ENCODE measurements at regions not wholly inside any gene's neighbourhood (a gene's known extent, or its start where the extent isn't known, plus 50 kb on each side); places are given as distances from the start of the nearest gene placed in this dataset.

- no peaks in the 10 kb centered on the region for H4K20me1 ChIP-seq (ENCODE audit: insufficient read depth, low read length)
- no peaks in the 10 kb centered on the region for H3K36me3 Mint-ChIP-seq (ENCODE audit: low read depth, unreplicated experiment)
- H3K27ac ChIP-seq (ENCODE audit: low read depth, low read length), result no peak overlapping the region
- H3K9me3 ChIP-seq (ENCODE audit: insufficient read depth, low read depth, low read length), result no peaks in the 10 kb centered on the region
- no peaks in the 10 kb centered on the region for H3K9me3 Mint-ChIP-seq (ENCODE audit: unreplicated experiment)
- H3K4me1 ChIP-seq (ENCODE audit: insufficient read depth, low read length), result no peaks in the 10 kb centered on the region
- TF ChIP-seq CTCF (IDR thresholded peaks at IDR 0.05; ENCODE audit: insufficient read depth, low read depth, low read length), result no peak
- TF ChIP-seq EZH2 (IDR thresholded peaks at IDR 0.05; ENCODE audit: insufficient read depth, low read length), result no peak
- no peak overlapping the region for H3K27ac Mint-ChIP-seq (ENCODE audit: unreplicated experiment)
- no peak overlapping the region for H3K4me3 ChIP-seq (ENCODE audit: insufficient read depth, low read depth, low read length)
- H3K4me3 Mint-ChIP-seq (ENCODE audit: unreplicated experiment), result no peak overlapping the region
- no peak overlapping the region for H3K4me2 ChIP-seq (ENCODE audit: low read length)
- no peak for DNase-seq (ENCODE audit: low read depth)
- peaks cover 18% of the 10 kb centered on the region for H3K27me3 Mint-ChIP-seq (ENCODE audit: low read depth, unreplicated experiment)
- H3K4me1 Mint-ChIP-seq (ENCODE audit: low read depth, unreplicated experiment), result no peaks in the 10 kb centered on the region
- H2AFZ ChIP-seq (ENCODE audit: low read depth, low read length), result no peak overlapping the region
- no peak for FAIRE-seq
- no peaks in the 10 kb centered on the region for H3K79me2 ChIP-seq (ENCODE audit: insufficient read depth, low read length)
- no peaks in the 10 kb centered on the region for H3K27me3 ChIP-seq (ENCODE audit: insufficient read depth, low read length)
- H3K9ac ChIP-seq (ENCODE audit: low read length), result no peak overlapping the region
- no peaks in the 10 kb centered on the region for H3K36me3 ChIP-seq (ENCODE audit: insufficient read depth, low read length)
These were observed 283.8 kb upstream of the SHH start for GRCh38 chr7:156095908-156096539.

GRCh38 chr7:156094350-156095146 is 282.3 kb upstream of the SHH start:
- no peak overlapping the region for H3K27ac ChIP-seq (ENCODE audit: low read depth, low read length)
- no peaks in the 10 kb centered on the region for H3K9me3 ChIP-seq (ENCODE audit: insufficient read depth, low read depth, low read length)
- no peak overlapping the region for H3K4me3 Mint-ChIP-seq (ENCODE audit: unreplicated experiment)
- no peak for FAIRE-seq
- no peak for DNase-seq (ENCODE audit: low read depth)
- peaks cover 26% of the 10 kb centered on the region for H3K27me3 Mint-ChIP-seq (ENCODE audit: low read depth, unreplicated experiment)
- H4K20me1 ChIP-seq (ENCODE audit: insufficient read depth, low read length), result no peaks in the 10 kb centered on the region
- no peaks in the 10 kb centered on the region for H3K36me3 Mint-ChIP-seq (ENCODE audit: low read depth, unreplicated experiment)
- no peak overlapping the region for H3K9ac ChIP-seq (ENCODE audit: low read length)
- H3K4me3 ChIP-seq (ENCODE audit: insufficient read depth, low read depth, low read length), result no peak overlapping the region
- no peak for TF ChIP-seq CTCF (IDR thresholded peaks at IDR 0.05; ENCODE audit: insufficient read depth, low read depth, low read length)
- no peak for TF ChIP-seq EZH2 (IDR thresholded peaks at IDR 0.05; ENCODE audit: insufficient read depth, low read length)
- H2AFZ ChIP-seq (ENCODE audit: low read depth, low read length), result no peak overlapping the region
- no peaks in the 10 kb centered on the region for H3K27me3 ChIP-seq (ENCODE audit: insufficient read depth, low read length)
- no peak overlapping the region for H3K27ac Mint-ChIP-seq (ENCODE audit: unreplicated experiment)
- no peaks in the 10 kb centered on the region for H3K4me1 Mint-ChIP-seq (ENCODE audit: low read depth, unreplicated experiment)
- peaks cover 1% of the 10 kb centered on the region for H3K9me3 Mint-ChIP-seq (ENCODE audit: unreplicated experiment)
- no peaks in the 10 kb centered on the region for H3K4me1 ChIP-seq (ENCODE audit: insufficient read depth, low read length)
- H3K36me3 ChIP-seq (ENCODE audit: insufficient read depth, low read length), result no peaks in the 10 kb centered on the region
- H3K79me2 ChIP-seq (ENCODE audit: insufficient read depth, low read length), result no peaks in the 10 kb centered on the region
- no peak overlapping the region for H3K4me2 ChIP-seq (ENCODE audit: low read length)

GRCh38 chr7:156092307-156092706 is 280.0 kb upstream of the SHH start:
- no peak for TF ChIP-seq EZH2 (IDR thresholded peaks at IDR 0.05; ENCODE audit: insufficient read depth, low read length)
- no peak for TF ChIP-seq CTCF (IDR thresholded peaks at IDR 0.05; ENCODE audit: insufficient read depth, low read depth, low read length)
- H3K27me3 Mint-ChIP-seq (ENCODE audit: low read depth, unreplicated experiment), result peaks cover 29% of the 10 kb centered on the region

More at GRCh38 chr7:156092307-156092706, 280.0 kb upstream of the SHH start:
- Mint-ChIP-seq H3K27ac (ENCODE audit: unreplicated experiment) (no peak overlapping the region), H3K9me3 (ENCODE audit: unreplicated experiment) (peaks cover 1% of the 10 kb centered on the region), H3K4me3 (ENCODE audit: unreplicated experiment) (no peak overlapping the region), H3K36me3 (ENCODE audit: low read depth, unreplicated experiment) (no peaks in the 10 kb centered on the region), H3K4me1 (ENCODE audit: low read depth, unreplicated experiment) (no peaks in the 10 kb centered on the region)
- Histone ChIP-seq H3K79me2 (ENCODE audit: insufficient read depth, low read length) (no peaks in the 10 kb centered on the region), H3K27ac (ENCODE audit: low read depth, low read length) (no peak overlapping the region), H3K9me3 (ENCODE audit: insufficient read depth, low read depth, low read length) (no peaks in the 10 kb centered on the region), H3K4me1 (ENCODE audit: insufficient read depth, low read length) (no peaks in the 10 kb centered on the region), H3K36me3 (ENCODE audit: insufficient read depth, low read length) (no peaks in the 10 kb centered on the region), H3K4me2 (ENCODE audit: low read length) (no peak overlapping the region), H3K9ac (ENCODE audit: low read length) (no peak overlapping the region), H4K20me1 (ENCODE audit: insufficient read depth, low read length) (no peaks in the 10 kb centered on the region), H2AFZ (ENCODE audit: low read depth, low read length) (no peak overlapping the region), H3K27me3 (ENCODE audit: insufficient read depth, low read length) (no peaks in the 10 kb centered on the region), H3K4me3 (ENCODE audit: insufficient read depth, low read depth, low read length) (no peak overlapping the region)
- no peak for DNase-seq (ENCODE audit: low read depth)
- FAIRE-seq, result no peak
